H9 (cell line): ENCODE measurements at regions not wholly inside any gene's neighbourhood (a gene's known extent, or its start where the extent isn't known, plus 50 kb on each side); places are given as distances from the start of the nearest gene placed in this dataset.
A peak's percentile ranks its signal among the peaks of the same experiment; 100 is the strongest.

ENCODE experiments used
- DNase-seq: peaks from one replicate; pipeline ENCODE4 v3.0.0-alpha.2; 2017
- H2AFZ ChIP-seq: one replicate; pipeline ENCODE4 v1.6.1; 2013; ENCODE audit warnings: mild to moderate bottlenecking, low read length, control low read depth, moderate library complexity
- H2AK5ac ChIP-seq: 2 replicates; pipeline ENCODE4 v1.6.1; 2013; ENCODE audit warnings: low read length, control low read depth, mixed read lengths; ENCODE audit not compliant: insufficient read length
- H2BK120ac ChIP-seq: one replicate; pipeline ENCODE4 v1.6.1; 2013; ENCODE audit warnings: low read depth, mild to moderate bottlenecking, low read length, control low read depth, inconsistent platforms; ENCODE audit not compliant: poor library complexity, severe bottlenecking
- H2BK12ac ChIP-seq: 2 replicates; pipeline ENCODE4 v1.6.1; 2013; ENCODE audit warnings: low read length, control low read depth, mixed read lengths, low read depth; ENCODE audit not compliant: insufficient read length
- H2BK15ac ChIP-seq: 2 replicates; pipeline ENCODE4 v1.6.1; 2013; ENCODE audit warnings: low read depth, low read length, control low read depth
- H2BK20ac ChIP-seq: one replicate; pipeline ENCODE4 v1.6.1; 2013; ENCODE audit warnings: low read depth, mild to moderate bottlenecking, low read length, control low read depth, inconsistent platforms; ENCODE audit not compliant: poor library complexity, severe bottlenecking
- H2BK5ac ChIP-seq: 2 replicates; pipeline ENCODE4 v1.6.1; 2013; ENCODE audit warnings: low read length, control low read depth, mixed read lengths; ENCODE audit not compliant: insufficient read length
- H3K14ac ChIP-seq: 2 replicates; pipeline ENCODE4 v1.6.1; 2013; ENCODE audit warnings: low read length, control low read depth; ENCODE audit not compliant: insufficient read depth
- H3K18ac ChIP-seq: 2 replicates; pipeline ENCODE4 v1.6.1; 2013; ENCODE audit warnings: low read depth, mild to moderate bottlenecking, mixed read lengths, low read length, control low read depth; ENCODE audit not compliant: insufficient read length
- H3K23ac ChIP-seq: 2 replicates; pipeline ENCODE4 v1.6.1; 2013; ENCODE audit warnings: low read length, control low read depth, mixed read lengths, low read depth; ENCODE audit not compliant: insufficient read length
- H3K23me2 ChIP-seq: 2 replicates; pipeline ENCODE4 v1.6.1; 2013; ENCODE audit warnings: low read depth, mild to moderate bottlenecking, mixed read lengths, low read length, control low read depth; ENCODE audit not compliant: insufficient read length, poor library complexity, severe bottlenecking
- H3K27ac ChIP-seq: 2 replicates; pipeline ENCODE4 v1.5.1; 2013; ENCODE audit warnings: low read length, control low read depth, mixed read lengths, low read depth; ENCODE audit not compliant: insufficient read length
- H3K27me3 ChIP-seq: 2 replicates; pipeline ENCODE4 v1.6.1; 2013; ENCODE audit warnings: low read length, control low read depth, inconsistent platforms; ENCODE audit not compliant: insufficient read depth
- H3K4ac ChIP-seq: 2 replicates; pipeline ENCODE4 v1.6.1; 2013; ENCODE audit warnings: low read depth, mild to moderate bottlenecking, control low read depth, inconsistent platforms, low read length, moderate library complexity
- H3K4me1 ChIP-seq: 2 replicates; pipeline ENCODE4 v1.6.1; 2013; ENCODE audit warnings: low read length, control low read depth, inconsistent platforms; ENCODE audit not compliant: insufficient read depth
- H3K4me2 ChIP-seq: 2 replicates; pipeline ENCODE4 v1.6.1; 2013; ENCODE audit warnings: low read length, control low read depth, mixed read lengths; ENCODE audit not compliant: insufficient read length, insufficient read depth
- H3K56ac ChIP-seq: 2 replicates; pipeline ENCODE4 v1.6.1; 2013; ENCODE audit warnings: low read depth, mild to moderate bottlenecking, mixed read lengths, low read length, control low read depth; ENCODE audit not compliant: insufficient read length
- H3K79me1 ChIP-seq: 2 replicates; pipeline ENCODE4 v1.6.1; 2013; ENCODE audit warnings: low read depth, mild to moderate bottlenecking, moderate library complexity, low read length, control low read depth, inconsistent platforms; ENCODE audit not compliant: insufficient read depth, poor library complexity, severe bottlenecking
- H3K79me2 ChIP-seq: 2 replicates; pipeline ENCODE4 v1.6.1; 2013; ENCODE audit warnings: low read length, control low read depth, inconsistent platforms; ENCODE audit not compliant: insufficient read depth
- H3K9ac ChIP-seq: 2 replicates; pipeline ENCODE4 v1.6.1; 2013; ENCODE audit warnings: low read length, control low read depth, mixed read lengths; ENCODE audit not compliant: insufficient read length; ENCODE audit errors: extremely low read depth
- H3K9me3 ChIP-seq: one replicate; pipeline ENCODE4 v1.6.1; 2013; ENCODE audit warnings: low read depth, low read length, inconsistent platforms; ENCODE audit not compliant: control insufficient read depth
- H3T11ph ChIP-seq: one replicate; pipeline ENCODE4 v1.6.1; 2013; ENCODE audit warnings: mild to moderate bottlenecking, low read length, control low read depth, inconsistent platforms
- H4K20me1 ChIP-seq: one replicate; pipeline ENCODE4 v1.6.1; 2013; ENCODE audit not compliant: control insufficient read depth, insufficient read length, insufficient read depth
- H4K5ac ChIP-seq: 2 replicates; pipeline ENCODE4 v1.6.1; 2013; ENCODE audit warnings: low read depth, mild to moderate bottlenecking, mixed read lengths, low read length, control low read depth; ENCODE audit not compliant: insufficient read length
- H4K8ac ChIP-seq: replicated peaks from 2 replicates; pipeline ENCODE4 v1.6.1; 2013; ENCODE audit warnings: low read length, control low read depth, mixed read lengths, low read depth; ENCODE audit not compliant: insufficient read length
- H4K91ac ChIP-seq: 2 replicates; pipeline ENCODE4 v1.6.1; 2013; ENCODE audit warnings: low read depth, mild to moderate bottlenecking, moderate library complexity, mixed read lengths, low read length, control low read depth; ENCODE audit not compliant: insufficient read length
- H3K27ac Mint-ChIP-seq, 3 experiments: 2 replicates in 2 of 3; 3 replicates in 1 of 3; pipeline ENCODE4 v1.8.0; 2020 to 2021; ENCODE audit warnings: mixed read lengths in 3 of 3, mild to moderate bottlenecking in 1 of 3, moderate library complexity in 1 of 3
- H3K27me3 Mint-ChIP-seq: 2 replicates; pipeline ENCODE4 v1.8.0; 2021; ENCODE audit warnings: low read depth, mild to moderate bottlenecking, moderate library complexity, mixed read lengths
- H3K36me3 Mint-ChIP-seq, 3 experiments: 2 replicates in 2 of 3; 3 replicates in 1 of 3; pipeline ENCODE4 v1.8.0; 2020 to 2021; ENCODE audit warnings: low read depth in 3 of 3, mixed read lengths in 3 of 3; ENCODE audit not compliant: insufficient read depth in 1 of 3
- H3K4me1 Mint-ChIP-seq, 2 experiments: 2 replicates each; pipeline ENCODE4 v1.8.0; 2020; ENCODE audit warnings: mixed read lengths in 2 of 2
- H3K4me3 Mint-ChIP-seq, 2 experiments: 2 replicates in 1 of 2; 3 replicates in 1 of 2; pipeline ENCODE4 v1.8.0; 2020 to 2021; ENCODE audit warnings: mild to moderate bottlenecking in 2 of 2, mixed read lengths in 2 of 2, moderate library complexity in 1 of 2
- H3K9me3 Mint-ChIP-seq, 2 experiments: 2 replicates in 1 of 2; 3 replicates in 1 of 2; pipeline ENCODE4 v1.8.0; 2020; ENCODE audit warnings: mild to moderate bottlenecking in 2 of 2, mixed read lengths in 2 of 2, moderate library complexity in 1 of 2
- WGBS: extraction: QIAGEN DNeasy Blood & Tissue Kit; methylation state at CpG from one replicate; pipeline ENCODE4 v1.1.7; 2013; ENCODE audit warnings: missing lambda C conversion rate, low lambda C conversion rate, mixed read lengths; ENCODE audit not compliant: insufficient read length; ENCODE audit errors: extremely low coverage; 5-methylcytosine and 5-hydroxymethylcytosine counted together
- TF ChIP-seq, protein P1 (sequence below): fragments of 200-600 bp; sonication (generic); conservative IDR thresholded peaks from 3 replicates; pipeline ENCODE4 v1.8.0; 2021; ENCODE audit warnings: antibody characterized with exemption, mild to moderate bottlenecking

DNA sequence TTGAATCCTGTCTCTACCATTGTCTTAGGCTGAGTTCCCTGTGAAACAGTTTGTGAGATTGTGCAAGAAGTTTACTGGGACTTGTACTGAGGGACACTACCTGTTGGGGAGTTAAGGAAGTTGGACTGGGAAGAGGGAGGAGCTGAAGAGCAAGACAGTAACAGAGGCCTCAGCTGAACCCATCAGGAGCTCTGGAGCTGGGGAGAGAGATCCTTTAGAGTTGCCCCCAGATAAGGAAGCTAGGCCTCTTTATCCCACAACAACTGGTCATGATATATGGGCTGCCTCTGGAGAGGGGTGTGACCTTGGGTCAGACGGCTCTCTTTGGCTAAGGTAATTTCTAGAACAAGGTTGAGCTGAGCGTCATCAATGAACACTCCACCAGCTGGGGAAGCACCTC lies 137.8 kb upstream of the SLC4A4 start:
- no peak overlapping the region for H3K14ac ChIP-seq
- no peak overlapping the region for H4K8ac ChIP-seq
- no peak overlapping the region for H2BK15ac ChIP-seq
- no peak overlapping the region for H2BK120ac ChIP-seq
- no peak overlapping the region for H2BK12ac ChIP-seq
- Mint-ChIP-seq H3K27me3 (no peaks in the 10 kb centered on the region), H3K9me3 (no peaks in the 10 kb centered on the region), H3K27ac (0 out of 7 replicates have a peak overlapping the region, but pooled peaks of 1 of the 3 experiments have one; percentile 45), H3K36me3 (no peaks in the 10 kb centered on the region), H3K4me1 (peaks cover 8 to 10% of the 10 kb centered on the region in 2 experiments), H3K4me3 (no peak overlapping the region)
- no peak overlapping the region for H4K5ac ChIP-seq
- no peak overlapping the region for H2BK20ac ChIP-seq
- no peak overlapping the region for H2BK5ac ChIP-seq
- H3T11ph ChIP-seq, result no peak overlapping the region
- no peak overlapping the region for H2AK5ac ChIP-seq
- no peak overlapping the region for H3K9ac ChIP-seq
- H3K79me1 ChIP-seq, result no peaks in the 10 kb centered on the region
- TF ChIP-seq, protein P1, sequence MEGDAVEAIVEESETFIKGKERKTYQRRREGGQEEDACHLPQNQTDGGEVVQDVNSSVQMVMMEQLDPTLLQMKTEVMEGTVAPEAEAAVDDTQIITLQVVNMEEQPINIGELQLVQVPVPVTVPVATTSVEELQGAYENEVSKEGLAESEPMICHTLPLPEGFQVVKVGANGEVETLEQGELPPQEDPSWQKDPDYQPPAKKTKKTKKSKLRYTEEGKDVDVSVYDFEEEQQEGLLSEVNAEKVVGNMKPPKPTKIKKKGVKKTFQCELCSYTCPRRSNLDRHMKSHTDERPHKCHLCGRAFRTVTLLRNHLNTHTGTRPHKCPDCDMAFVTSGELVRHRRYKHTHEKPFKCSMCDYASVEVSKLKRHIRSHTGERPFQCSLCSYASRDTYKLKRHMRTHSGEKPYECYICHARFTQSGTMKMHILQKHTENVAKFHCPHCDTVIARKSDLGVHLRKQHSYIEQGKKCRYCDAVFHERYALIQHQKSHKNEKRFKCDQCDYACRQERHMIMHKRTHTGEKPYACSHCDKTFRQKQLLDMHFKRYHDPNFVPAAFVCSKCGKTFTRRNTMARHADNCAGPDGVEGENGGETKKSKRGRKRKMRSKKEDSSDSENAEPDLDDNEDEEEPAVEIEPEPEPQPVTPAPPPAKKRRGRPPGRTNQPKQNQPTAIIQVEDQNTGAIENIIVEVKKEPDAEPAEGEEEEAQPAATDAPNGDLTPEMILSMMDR, result no peak
- no peak for DNase-seq
- no peak overlapping the region for H3K4ac ChIP-seq
- WGBS, result no CpG with 5 or more reads among the region's 2 CpGs
- H3K27ac ChIP-seq, result no peak overlapping the region
- no peak overlapping the region for H3K4me2 ChIP-seq
- peaks cover 4% of the 10 kb centered on the region; the same call in 1 of the 2 replicates for H3K4me1 ChIP-seq
- no peak overlapping the region for H3K23ac ChIP-seq
- no peaks in the 10 kb centered on the region for H3K79me2 ChIP-seq
- H3K56ac ChIP-seq, result no peak overlapping the region
- H3K23me2 ChIP-seq, result no peaks in the 10 kb centered on the region
- H4K20me1 ChIP-seq, result no peaks in the 10 kb centered on the region
- H2AFZ ChIP-seq, result no peak overlapping the region
- no peaks in the 10 kb centered on the region for H3K9me3 ChIP-seq
- H4K91ac ChIP-seq, result no peak overlapping the region
- H3K27me3 ChIP-seq, result no peaks in the 10 kb centered on the region
- no peak overlapping the region for H3K18ac ChIP-seq
